ENCODE measurements at regions not wholly inside any gene's neighbourhood (a gene's known extent, or its start where the extent isn't known, plus 50 kb on each side); places are given as distances from the start of the nearest gene placed in this dataset.

GRCh38 chr3:162278834-162279233 is 782.2 kb downstream of the OTOL1 start:
- H3K4me3 ChIP-seq, result no peak overlapping the region
- no peaks in the 10 kb centered on the region for H3K27me3 ChIP-seq
- no peak overlapping the region for H3K27ac ChIP-seq
- TF ChIP-seq POLR2AphosphoS5 (IDR thresholded peaks at IDR 0.05), result no peak
- TF ChIP-seq, protein P1, sequence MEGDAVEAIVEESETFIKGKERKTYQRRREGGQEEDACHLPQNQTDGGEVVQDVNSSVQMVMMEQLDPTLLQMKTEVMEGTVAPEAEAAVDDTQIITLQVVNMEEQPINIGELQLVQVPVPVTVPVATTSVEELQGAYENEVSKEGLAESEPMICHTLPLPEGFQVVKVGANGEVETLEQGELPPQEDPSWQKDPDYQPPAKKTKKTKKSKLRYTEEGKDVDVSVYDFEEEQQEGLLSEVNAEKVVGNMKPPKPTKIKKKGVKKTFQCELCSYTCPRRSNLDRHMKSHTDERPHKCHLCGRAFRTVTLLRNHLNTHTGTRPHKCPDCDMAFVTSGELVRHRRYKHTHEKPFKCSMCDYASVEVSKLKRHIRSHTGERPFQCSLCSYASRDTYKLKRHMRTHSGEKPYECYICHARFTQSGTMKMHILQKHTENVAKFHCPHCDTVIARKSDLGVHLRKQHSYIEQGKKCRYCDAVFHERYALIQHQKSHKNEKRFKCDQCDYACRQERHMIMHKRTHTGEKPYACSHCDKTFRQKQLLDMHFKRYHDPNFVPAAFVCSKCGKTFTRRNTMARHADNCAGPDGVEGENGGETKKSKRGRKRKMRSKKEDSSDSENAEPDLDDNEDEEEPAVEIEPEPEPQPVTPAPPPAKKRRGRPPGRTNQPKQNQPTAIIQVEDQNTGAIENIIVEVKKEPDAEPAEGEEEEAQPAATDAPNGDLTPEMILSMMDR (IDR thresholded peaks at IDR 0.05), result no peak
- TF ChIP-seq EP300 (IDR thresholded peaks at IDR 0.05), result no peak
- no peak for TF ChIP-seq POLR2A (IDR thresholded peaks at IDR 0.05)
- H3K4me1 ChIP-seq, result no peaks in the 10 kb centered on the region
- intact Hi-C loops (cut with DNase I; ENCODE audit: low total_unique reads), result no loop called here
- no peak for DNase-seq
- 71 to 91% (median 86%) methylated on average over 2 of the region's 2 CpGs for WGBS, 5 donors
- H3K9me3 ChIP-seq, result peaks cover 0 to 20% (median 3%) of the 10 kb centered on the region in 4 donors
- no peaks in the 10 kb centered on the region for H3K36me3 ChIP-seq

DNA sequence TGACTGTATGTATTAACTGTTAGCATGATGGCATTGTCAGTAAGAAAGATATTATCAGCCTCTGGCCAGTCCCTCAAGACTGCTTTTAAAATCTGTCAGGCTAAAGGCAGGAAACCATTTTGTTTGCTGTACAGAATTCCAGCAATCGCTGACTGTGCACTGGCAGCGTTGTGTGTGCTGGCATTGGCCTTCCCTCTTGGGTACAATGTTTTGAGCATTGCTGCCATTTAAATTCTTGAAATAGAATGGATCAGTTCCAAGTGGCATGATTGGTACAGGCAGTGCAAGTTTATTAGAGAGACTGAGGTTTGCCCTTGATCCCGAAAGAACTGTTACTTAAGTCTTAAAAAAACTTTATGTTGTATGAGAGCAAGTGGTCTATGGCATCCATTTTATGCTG is 788.7 kb downstream of the OTOL1 start:
- no peak for TF ChIP-seq POLR2A (IDR thresholded peaks at IDR 0.05)
- TF ChIP-seq, protein P1 (IDR thresholded peaks at IDR 0.05), result no peak
- no peak for TF ChIP-seq EP300 (IDR thresholded peaks at IDR 0.05)
- TF ChIP-seq POLR2AphosphoS5 (IDR thresholded peaks at IDR 0.05), result no peak
- H3K27ac ChIP-seq, result no peak overlapping the region
- WGBS, 5 donors, result 76 to 91% (median 88%) methylated on average over 3 of the region's 3 CpGs
- no peaks in the 10 kb centered on the region for H3K27me3 ChIP-seq
- no peaks in the 10 kb centered on the region for H3K36me3 ChIP-seq
- no peak overlapping the region for H3K4me3 ChIP-seq
- H3K9me3 ChIP-seq, result peaks cover 0 to 15% (median 3%) of the 10 kb centered on the region in 4 donors
- no peak for DNase-seq
- H3K4me1 ChIP-seq, result no peaks in the 10 kb centered on the region
- intact Hi-C loops (cut with DNase I; ENCODE audit: low total_unique reads), result no loop called here

- H3K27me3 ChIP-seq, result no peaks in the 10 kb centered on the region
- no peak overlapping the region for H3K4me3 ChIP-seq
- H3K9me3 ChIP-seq, result peaks cover 0 to 8% (median 0%) of the 10 kb centered on the region in 4 donors
- DNase-seq, result no peak
- no peaks in the 10 kb centered on the region for H3K36me3 ChIP-seq
- H3K27ac ChIP-seq, result no peak overlapping the region
- WGBS, 5 donors, result 60 to 83% (median 80%) methylated on average over 2 of the region's 2 CpGs
- no peaks in the 10 kb centered on the region for H3K4me1 ChIP-seq
- intact Hi-C loops (cut with DNase I; ENCODE audit: low total_unique reads), result no loop called here
- no peak for TF ChIP-seq POLR2A (IDR thresholded peaks at IDR 0.05)
- no peak for TF ChIP-seq EP300 (IDR thresholded peaks at IDR 0.05)
- no peak for TF ChIP-seq POLR2AphosphoS5 (IDR thresholded peaks at IDR 0.05)
- TF ChIP-seq, protein P1 (IDR thresholded peaks at IDR 0.05), result no peak
Observed at GRCh38 chr3:162287600-162287999, 791.0 kb downstream of the OTOL1 start.

GRCh38 chr3:162292409-162292808 is 795.8 kb downstream of the OTOL1 start:
- no peak for DNase-seq
- H3K36me3 ChIP-seq, result no peaks in the 10 kb centered on the region
- TF ChIP-seq, protein P1 (IDR thresholded peaks at IDR 0.05), result no peak
- no peak for TF ChIP-seq POLR2A (IDR thresholded peaks at IDR 0.05)
- no peak for TF ChIP-seq POLR2AphosphoS5 (IDR thresholded peaks at IDR 0.05)
- TF ChIP-seq EP300 (IDR thresholded peaks at IDR 0.05), result no peak
- no peaks in the 10 kb centered on the region for H3K27me3 ChIP-seq
- H3K4me3 ChIP-seq, result no peak overlapping the region
- no peaks in the 10 kb centered on the region for H3K4me1 ChIP-seq
- H3K9me3 ChIP-seq, result peaks cover 0 to 8% (median 0%) of the 10 kb centered on the region in 4 donors
- intact Hi-C loops (cut with DNase I; ENCODE audit: low total_unique reads), result no loop called here
- WGBS, 5 donors, result 37 to 68% (median 48%) methylated on average over 1 of the region's 1 CpG
- H3K27ac ChIP-seq, result no peak overlapping the region
